ENCODE measurements at regions not wholly inside any gene's neighbourhood (a gene's known extent, or its start where the extent isn't known, plus 50 kb on each side); places are given as distances from the start of the nearest gene placed in this dataset.

GRCh38 chr2:196421880-196422279, 217.6 kb upstream of the CCDC150 start:
- no peak for TF ChIP-seq CTCF (conservative IDR thresholded peaks at IDR 0.05; ENCODE audit: low read depth in 2 of 2)
- no peak for TF ChIP-seq EZH2phosphoT487 (IDR thresholded peaks at IDR 0.05; ENCODE audit: unreplicated experiment)
- TF ChIP-seq EZH2 (IDR thresholded peaks at IDR 0.05; ENCODE audit: low read depth, unreplicated experiment) = no peak
- peak; percentile 45 for TF ChIP-seq REST (IDR thresholded peaks at IDR 0.05; ENCODE audit: unreplicated experiment)
- no peak for TF ChIP-seq POLR2AphosphoS5 (IDR thresholded peaks at IDR 0.05; ENCODE audit: low read depth)
- no peak for TF ChIP-seq NANOG (IDR thresholded peaks at IDR 0.05; ENCODE audit: borderline replicate concordance)
- TF ChIP-seq JUNB (IDR thresholded peaks at IDR 0.05; ENCODE audit: unreplicated experiment) = no peak
- no peak for TF ChIP-seq CREB1 (CRISPR knock-in tag; IDR thresholded peaks at IDR 0.05; ENCODE audit: low read depth)
- TF ChIP-seq STAT1 (IDR thresholded peaks at IDR 0.05; ENCODE audit: unreplicated experiment) = no peak
- TF ChIP-seq ZNF462 (CRISPR knock-in tag; IDR thresholded peaks at IDR 0.05) = no peak
- no peak for TF ChIP-seq ZNF114 (CRISPR knock-in tag; IDR thresholded peaks at IDR 0.05)
- TF ChIP-seq ZNF331 (CRISPR knock-in tag; IDR thresholded peaks at IDR 0.05; ENCODE audit: low read depth) = no peak
- TF ChIP-seq ETS1 (IDR thresholded peaks at IDR 0.05) = no peak

All from GM23338 (cell line).